GM18868 (cell line): ENCODE measurements at regions not wholly inside any gene's neighbourhood (a gene's known extent, or its start where the extent isn't known, plus 50 kb on each side); places are given as distances from the start of the nearest gene placed in this dataset.

ENCODE experiments used
- ATAC-seq: cut with Tn5 transposase; IDR thresholded peaks from one replicate; pipeline ENCODE4 v1.9.1; 2021; ENCODE audit warnings: mild to moderate bottlenecking, moderate library complexity; ENCODE audit not compliant: unreplicated experiment

DNA sequence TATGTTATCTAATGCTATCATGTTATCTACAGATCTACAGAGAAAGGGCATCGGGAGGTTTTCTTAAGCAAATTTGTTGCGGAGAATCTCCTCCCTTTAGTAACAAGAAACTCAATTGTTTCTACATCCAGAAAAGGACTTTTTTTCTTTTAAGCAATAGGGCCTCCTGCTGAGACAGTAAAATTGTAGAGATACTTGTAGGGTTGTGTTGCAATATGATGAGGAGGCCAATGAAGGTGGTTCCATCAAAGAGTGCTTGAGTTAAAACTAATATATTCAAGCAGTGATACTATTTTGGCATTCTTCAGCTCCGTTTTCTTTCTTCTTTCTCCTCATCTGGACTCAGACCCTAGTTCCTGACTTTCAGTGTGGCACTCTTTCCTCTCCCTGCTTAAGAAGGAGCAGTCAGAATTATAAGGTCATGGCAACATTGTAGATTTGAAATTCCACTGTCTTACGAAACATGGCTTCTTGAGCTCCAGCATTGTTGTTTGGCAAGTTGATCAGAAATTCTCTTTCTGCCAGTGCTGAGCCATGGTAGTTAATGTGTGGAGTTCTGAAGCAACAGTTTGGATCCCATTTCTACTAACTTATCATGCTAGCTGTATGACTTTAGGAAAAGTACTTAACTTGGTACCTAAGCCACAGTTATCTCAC is 202.0 kb upstream of the SLC14A2 start:
- no peak for ATAC-seq

DNA sequence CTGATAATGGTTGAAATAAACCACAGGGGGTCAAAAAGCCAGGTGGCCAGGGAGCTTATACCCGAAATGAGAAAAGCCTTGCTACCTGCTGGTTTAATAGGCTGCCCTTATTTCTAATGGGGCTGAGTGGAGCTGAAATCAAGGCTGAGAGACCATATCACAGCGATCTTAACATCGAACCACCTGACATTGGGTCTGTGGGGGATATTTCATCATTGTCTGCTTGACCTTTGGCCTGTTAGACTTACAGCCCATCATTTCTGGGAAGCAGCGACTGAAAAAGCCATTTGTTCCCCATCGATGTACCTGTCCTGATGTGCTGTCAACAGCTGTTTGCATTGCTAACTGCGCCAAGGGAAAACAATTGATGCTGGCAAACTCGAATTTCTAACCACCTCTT is 199.7 kb upstream of the SLC14A2 start:
- no peak for ATAC-seq

GRCh38 chr18:45416168-45416567 is 199.1 kb upstream of the SLC14A2 start:
- ATAC-seq = no peak

GRCh38 chr18:45417392-45417791 is 197.9 kb upstream of the SLC14A2 start:
- ATAC-seq = no peak

GRCh38 chr18:45423659-45424058 is 191.6 kb upstream of the SLC14A2 start:
- no peak for ATAC-seq

- no peak for ATAC-seq
These were observed 185.2 kb upstream of the SLC14A2 start for GRCh38 chr18:45430041-45430440.

DNA sequence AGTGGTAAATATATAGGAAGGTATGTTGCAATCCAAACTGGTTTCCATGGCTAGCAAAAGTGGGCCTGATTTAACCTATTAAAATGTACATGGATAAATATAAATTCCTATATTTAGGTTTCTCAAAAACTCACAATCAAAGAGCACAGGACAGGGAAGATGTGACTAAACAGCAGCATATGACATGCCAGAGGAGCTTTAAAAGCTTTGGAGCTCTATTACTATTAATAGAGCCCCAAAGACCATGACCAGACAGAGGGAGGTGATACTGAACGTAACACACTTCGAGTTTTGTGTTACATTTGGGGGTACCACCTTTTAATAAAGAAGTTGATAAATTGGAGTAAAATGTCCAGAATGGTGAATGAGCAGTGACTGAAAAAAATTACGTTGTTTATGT is 179.5 kb upstream of the SLC14A2 start:
- no peak for ATAC-seq

DNA sequence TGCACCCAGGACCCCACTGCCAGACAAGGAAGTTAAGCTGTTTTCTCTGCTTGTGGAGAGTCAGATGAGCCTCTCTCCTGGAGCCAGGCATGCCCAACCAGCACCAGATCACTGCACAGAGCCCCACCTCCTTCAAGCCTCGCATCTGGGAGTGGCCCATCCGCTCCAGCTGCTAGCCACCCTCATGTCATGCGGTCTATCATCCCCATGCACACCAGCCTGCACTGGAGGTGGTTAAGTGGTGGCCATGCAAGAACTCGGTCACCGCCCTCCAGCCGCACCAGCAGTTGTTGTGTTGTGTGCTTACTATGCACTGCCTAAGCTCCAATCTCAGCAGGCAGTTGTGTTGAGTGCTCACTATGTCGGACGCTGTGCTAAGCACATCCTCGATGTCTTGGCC is 177.9 kb upstream of the SLC14A2 start:
- no peak for ATAC-seq

DNA sequence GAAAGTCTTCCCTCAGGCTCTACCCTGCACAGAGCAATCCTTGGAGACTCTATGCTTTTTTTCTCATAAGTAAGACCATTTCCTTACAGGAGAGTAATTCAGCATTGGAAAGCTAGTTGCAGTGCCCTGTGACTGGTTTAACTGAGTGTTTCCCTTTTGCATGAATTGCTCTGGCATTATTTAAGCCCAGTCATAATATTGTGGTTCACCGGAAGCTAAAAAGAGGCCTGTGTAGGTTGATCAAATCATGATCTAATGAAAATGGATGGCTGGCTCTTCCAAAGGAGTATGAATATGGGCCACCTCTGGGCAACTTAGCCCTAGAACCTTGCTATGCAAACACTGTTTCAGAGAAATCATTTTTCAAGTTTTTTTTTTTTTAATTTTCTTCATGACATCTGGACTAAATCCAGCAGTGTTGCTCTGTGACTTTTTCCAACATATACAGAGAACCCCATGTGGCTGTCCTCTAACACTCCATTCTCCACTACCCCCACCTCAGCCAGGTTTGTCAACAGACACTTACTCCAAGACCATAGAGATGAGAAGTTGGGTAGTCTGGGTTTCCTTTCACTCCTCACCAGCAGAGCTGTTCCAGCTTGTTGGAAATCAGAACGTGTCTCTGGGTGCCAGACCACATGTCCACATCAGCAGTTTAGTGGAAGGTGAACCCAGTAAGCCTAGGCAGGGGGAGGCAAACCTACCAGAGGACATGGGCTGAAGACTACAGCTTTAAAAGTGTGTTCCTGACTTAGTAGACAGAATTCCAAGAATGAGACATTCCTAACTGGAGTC is 175.2 kb upstream of the SLC14A2 start:
- no peak for ATAC-seq

GRCh38 chr18:45441110-45441847 is 174.0 kb upstream of the SLC14A2 start:
- no peak for ATAC-seq

- ATAC-seq = no peak
These were observed 171.2 kb upstream of the SLC14A2 start for GRCh38 chr18:45444040-45444439.

GRCh38 chr18:45447355-45448265 is 167.7 kb upstream of the SLC14A2 start:
- no peak for ATAC-seq

DNA sequence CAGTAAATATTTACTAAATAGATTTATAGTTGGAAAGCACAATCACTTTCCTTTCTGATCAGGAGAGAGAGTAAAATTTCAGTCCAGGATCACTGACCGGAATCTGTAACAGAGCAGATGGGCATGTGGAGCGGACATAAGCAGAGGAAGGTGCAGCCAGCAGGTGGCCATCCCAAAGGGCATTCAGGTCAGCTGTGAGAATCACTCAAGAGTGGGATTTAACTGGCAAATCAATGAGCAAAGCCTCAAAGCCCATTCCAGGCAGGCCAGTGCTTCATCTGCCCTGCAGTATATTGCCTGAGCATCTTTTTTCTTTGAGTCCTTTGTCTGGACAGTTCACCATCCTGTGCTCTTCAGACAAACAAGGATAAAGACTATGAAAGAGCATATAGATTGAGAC is 166.4 kb upstream of the SLC14A2 start:
- no peak for ATAC-seq

- no peak for ATAC-seq
These were observed 165.7 kb upstream of the SLC14A2 start for GRCh38 chr18:45449418-45450227.

GRCh38 chr18:45456090-45457021 is 158.9 kb upstream of the SLC14A2 start:
- peak; percentile 49 for ATAC-seq

DNA sequence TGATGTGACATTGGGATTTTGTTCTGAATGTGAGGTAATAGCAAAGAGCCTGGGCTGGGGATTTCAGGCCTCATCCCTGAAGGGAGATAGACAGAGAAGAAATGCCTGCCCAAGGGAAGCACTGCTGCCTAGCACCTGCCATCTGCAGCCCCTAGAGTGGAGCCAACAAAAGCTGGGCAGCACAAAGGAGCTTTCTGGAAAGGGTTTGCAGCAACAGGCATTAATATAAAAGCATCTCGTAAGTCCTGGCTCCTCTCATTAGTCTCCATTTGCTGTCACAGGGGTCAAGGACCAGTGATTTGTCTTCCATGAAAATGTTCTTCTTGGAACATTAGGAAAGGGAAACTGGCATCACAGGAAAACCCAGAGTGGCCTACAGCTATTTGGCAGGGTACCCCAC is 157.2 kb upstream of the SLC14A2 start:
- ATAC-seq = no peak

DNA sequence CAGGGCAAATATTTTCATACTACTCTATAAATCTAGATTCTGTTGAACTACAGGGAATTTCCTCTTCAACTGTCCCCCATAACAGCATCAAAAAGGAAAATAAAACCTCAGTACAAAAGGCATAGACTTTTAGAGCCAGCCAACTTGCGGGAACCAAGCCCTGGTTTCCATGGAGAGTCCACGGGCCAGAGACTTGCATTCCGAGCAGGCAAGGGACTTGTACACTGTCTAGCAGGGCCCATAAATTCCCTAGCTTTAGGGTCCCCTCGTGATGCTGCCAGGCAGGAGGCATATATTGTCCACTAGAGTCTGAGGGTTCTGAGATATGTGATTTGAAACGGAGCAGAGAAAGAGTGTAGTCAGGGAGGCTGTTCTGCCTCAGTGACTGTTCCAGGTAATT is 153.1 kb upstream of the SLC14A2 start:
- ATAC-seq = no peak

DNA sequence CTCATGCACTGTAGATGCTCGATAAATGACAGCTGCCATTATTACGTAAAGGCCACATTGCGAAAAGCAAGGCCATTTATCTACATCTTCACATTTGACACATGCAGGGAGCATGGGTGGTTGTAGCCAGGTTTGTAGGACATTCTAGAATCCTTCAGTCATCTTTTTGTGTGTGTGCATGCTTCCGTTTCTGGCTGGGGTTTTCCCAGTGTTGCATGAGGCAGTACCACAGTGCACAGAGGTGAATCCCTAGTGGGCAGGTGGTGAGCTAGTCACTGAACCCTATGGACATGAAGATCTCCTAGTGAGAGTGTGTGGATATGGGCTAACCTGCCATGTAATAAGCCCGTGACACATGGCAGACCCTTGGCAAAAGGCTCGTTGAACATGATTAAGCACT is 151.8 kb upstream of the SLC14A2 start:
- no peak for ATAC-seq

DNA sequence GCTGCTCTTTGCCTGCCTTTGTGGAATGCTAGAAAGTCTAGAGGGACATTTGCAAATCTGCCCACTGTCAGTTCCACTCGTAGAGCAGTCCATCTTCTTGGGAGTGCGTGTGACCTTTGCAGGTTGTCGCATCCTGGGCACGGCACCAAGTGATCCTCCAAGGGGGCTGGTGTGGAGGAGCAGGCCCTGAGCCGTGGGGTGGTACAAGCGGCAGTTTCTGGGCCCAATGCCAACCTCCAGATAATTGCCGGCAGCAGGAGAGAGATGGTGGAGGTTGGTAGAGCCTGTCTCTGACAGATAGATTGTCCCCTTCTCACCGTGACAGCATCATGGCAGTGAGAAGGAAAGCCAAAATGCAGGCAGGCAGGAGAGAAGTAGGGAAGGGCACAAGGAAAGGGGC is 150.7 kb upstream of the SLC14A2 start:
- no peak for ATAC-seq
